ENCODE measurements at regions not wholly inside any gene's neighbourhood (a gene's known extent, or its start where the extent isn't known, plus 50 kb on each side); places are given as distances from the start of the nearest gene placed in this dataset.

GRCh38 chr5:172527559-172527958 is 73.2 kb upstream of the SH3PXD2B start:
- no peak for TF ChIP-seq SUZ12 (IDR thresholded peaks at IDR 0.05; ENCODE audit: extremely low read depth, insufficient read depth, insufficient read length)
- TF ChIP-seq YY1 (IDR thresholded peaks at IDR 0.05; ENCODE audit: insufficient read depth, insufficient read length) = no peak

Measured in NT2/D1 (cell line).